Fibroblast of lung (primary cell): ENCODE measurements at regions not wholly inside any gene's neighbourhood (a gene's known extent, or its start where the extent isn't known, plus 50 kb on each side); places are given as distances from the start of the nearest gene placed in this dataset.

ENCODE experiments used
- DNase-seq, 2 donors: peaks; one replicate each; pipeline versions ENCODE4 v3.0.0 to v3.0.0-alpha.2; 2010; ENCODE audit warnings: low read depth in 2 of 2
- H2AFZ ChIP-seq: 2 replicates; pipeline ENCODE4 v1.5.1; 2012; ENCODE audit warnings: low read length, control low read depth, inconsistent platforms
- H3K27ac ChIP-seq: 2 replicates; pipeline ENCODE4 v1.5.1; 2011; ENCODE audit warnings: low read length, control low read depth; ENCODE audit not compliant: insufficient read depth
- H3K27me3 ChIP-seq: 2 replicates; pipeline ENCODE4 v1.5.1; 2011; ENCODE audit warnings: mild to moderate bottlenecking, low read length; ENCODE audit not compliant: control insufficient read depth, insufficient read depth
- H3K36me3 ChIP-seq: 2 replicates; pipeline ENCODE4 v1.5.1; 2011; ENCODE audit warnings: low read length; ENCODE audit not compliant: control insufficient read depth, insufficient read depth
- H3K4me1 ChIP-seq: 2 replicates; pipeline ENCODE4 v1.5.1; 2011; ENCODE audit warnings: low read length; ENCODE audit not compliant: control insufficient read depth, insufficient read depth; ENCODE audit errors: extremely low read depth
- H3K4me2 ChIP-seq: 2 replicates; pipeline ENCODE4 v1.5.1; 2011; ENCODE audit warnings: low read length, control low read depth; ENCODE audit not compliant: insufficient read depth; ENCODE audit errors: extremely low read depth
- H3K4me3 ChIP-seq, 4 experiments: fragments of 200-600 bp in 1 of 4; sonication (generic) in 1 of 4; replicated peaks in 1 of 4; 2 replicates each; pipeline ENCODE4 v1.5.1; 2011 to 2016; ENCODE audit warnings: low read length in 4 of 4, low read depth in 3 of 4, mild to moderate bottlenecking in 3 of 4, control low read depth in 2 of 4, inconsistent platforms in 1 of 4, mixed read lengths in 1 of 4; ENCODE audit not compliant: insufficient read depth in 1 of 4; ENCODE audit errors: control extremely low read depth in 1 of 4
- H3K79me2 ChIP-seq: 2 replicates; pipeline ENCODE4 v1.5.1; 2012; ENCODE audit warnings: mild to moderate bottlenecking, low read length, inconsistent platforms; ENCODE audit not compliant: control insufficient read depth, insufficient read depth
- H3K9ac ChIP-seq: 2 replicates; pipeline ENCODE4 v1.5.1; 2011; ENCODE audit warnings: mild to moderate bottlenecking, low read length, control low read depth; ENCODE audit not compliant: insufficient read depth
- H3K9me3 ChIP-seq: 2 replicates; pipeline ENCODE4 v1.5.1; 2012; ENCODE audit warnings: low read depth, low read length; ENCODE audit not compliant: control insufficient read depth, insufficient read depth
- H4K20me1 ChIP-seq: 2 replicates; pipeline ENCODE4 v1.5.1; 2011; ENCODE audit warnings: low read length; ENCODE audit not compliant: control insufficient read depth, insufficient read depth; ENCODE audit errors: extremely low read depth
- CTCF ChIP-seq, 2 donors: IDR thresholded peaks in 1 of 2; conservative IDR thresholded peaks in 1 of 2; 1 replicate in 1 of 2; 2 replicates in 1 of 2; pipeline ENCODE4 v1.5.1; 2011 to 2012; ENCODE audit warnings: low read length in 2 of 2, control low read depth in 1 of 2, inconsistent platforms in 1 of 2, low read depth in 1 of 2, mild to moderate bottlenecking in 1 of 2
- EZH2 ChIP-seq: IDR thresholded peaks from 2 replicates; pipeline ENCODE4 v1.5.1; 2012; ENCODE audit warnings: low read length, control low read depth, mild to moderate bottlenecking; ENCODE audit errors: missing control alignments

- no peaks in the 10 kb centered on the region for H3K9me3 ChIP-seq
- no peak for DNase-seq
- H3K9ac ChIP-seq: no peak overlapping the region
- no peaks in the 10 kb centered on the region for H3K4me1 ChIP-seq
- no peak overlapping the region for H3K4me3 ChIP-seq
- no peak overlapping the region for H3K27ac ChIP-seq
- no peaks in the 10 kb centered on the region for H4K20me1 ChIP-seq
- H3K36me3 ChIP-seq: no peaks in the 10 kb centered on the region
- H3K4me2 ChIP-seq: no peak overlapping the region
- no peaks in the 10 kb centered on the region for H3K27me3 ChIP-seq
- no peak for TF ChIP-seq CTCF (conservative IDR thresholded peaks at IDR 0.05 in 1 of 2, IDR thresholded peaks at IDR 0.05 in 1 of 2; ENCODE audit: low read depth in 1 of 2, low read length in 2 of 2)
- no peak for TF ChIP-seq EZH2
- no peak overlapping the region for H2AFZ ChIP-seq
- no peaks in the 10 kb centered on the region for H3K79me2 ChIP-seq
Observed at GRCh38 chr15:93238641-93239040, 149.6 kb upstream of the RGMA start.

GRCh38 chr15:93235926-93236780, 147.1 kb upstream of the RGMA start:
- no peak overlapping the region for H3K4me3 ChIP-seq
- H3K9ac ChIP-seq: no peak overlapping the region
- H3K36me3 ChIP-seq: no peaks in the 10 kb centered on the region
- TF ChIP-seq CTCF (conservative IDR thresholded peaks at IDR 0.05 in 1 of 2, IDR thresholded peaks at IDR 0.05 in 1 of 2; ENCODE audit: low read depth in 1 of 2, low read length in 2 of 2) (no peak), EZH2 (no peak)
- H3K4me2 ChIP-seq: no peak overlapping the region
- H3K27me3 ChIP-seq: no peaks in the 10 kb centered on the region
- no peaks in the 10 kb centered on the region for H3K4me1 ChIP-seq
- H3K27ac ChIP-seq: no peak overlapping the region
- H3K79me2 ChIP-seq: no peaks in the 10 kb centered on the region
- no peak overlapping the region for H2AFZ ChIP-seq
- H4K20me1 ChIP-seq: no peaks in the 10 kb centered on the region
- H3K9me3 ChIP-seq: no peaks in the 10 kb centered on the region
- DNase-seq: no peak

GRCh38 chr15:93235269-93235668, 146.3 kb upstream of the RGMA start:
- no peak overlapping the region for H3K4me2 ChIP-seq
- H3K36me3 ChIP-seq: no peaks in the 10 kb centered on the region
- no peaks in the 10 kb centered on the region for H3K79me2 ChIP-seq
- no peak overlapping the region for H2AFZ ChIP-seq
- TF ChIP-seq EZH2 (no peak), CTCF (conservative IDR thresholded peaks at IDR 0.05 in 1 of 2, IDR thresholded peaks at IDR 0.05 in 1 of 2; ENCODE audit: low read depth in 1 of 2, low read length in 2 of 2) (no peak)
- no peaks in the 10 kb centered on the region for H3K4me1 ChIP-seq
- no peak overlapping the region for H3K27ac ChIP-seq
- H3K27me3 ChIP-seq: no peaks in the 10 kb centered on the region
- H3K9ac ChIP-seq: no peak overlapping the region
- DNase-seq: no peak
- H4K20me1 ChIP-seq: no peaks in the 10 kb centered on the region
- H3K4me3 ChIP-seq: no peak overlapping the region
- no peaks in the 10 kb centered on the region for H3K9me3 ChIP-seq
